ENCODE measurements at regions not wholly inside any gene's neighbourhood (a gene's known extent, or its start where the extent isn't known, plus 50 kb on each side); places are given as distances from the start of the nearest gene placed in this dataset.

GRCh38 chr11:110968348-110969062, 256.3 kb upstream of the ARHGAP20 start:
- FAIRE-seq (no peak), DNase-seq (ENCODE audit: insufficient read length, low spot score) (no peak)
- TF ChIP-seq, protein P1, sequence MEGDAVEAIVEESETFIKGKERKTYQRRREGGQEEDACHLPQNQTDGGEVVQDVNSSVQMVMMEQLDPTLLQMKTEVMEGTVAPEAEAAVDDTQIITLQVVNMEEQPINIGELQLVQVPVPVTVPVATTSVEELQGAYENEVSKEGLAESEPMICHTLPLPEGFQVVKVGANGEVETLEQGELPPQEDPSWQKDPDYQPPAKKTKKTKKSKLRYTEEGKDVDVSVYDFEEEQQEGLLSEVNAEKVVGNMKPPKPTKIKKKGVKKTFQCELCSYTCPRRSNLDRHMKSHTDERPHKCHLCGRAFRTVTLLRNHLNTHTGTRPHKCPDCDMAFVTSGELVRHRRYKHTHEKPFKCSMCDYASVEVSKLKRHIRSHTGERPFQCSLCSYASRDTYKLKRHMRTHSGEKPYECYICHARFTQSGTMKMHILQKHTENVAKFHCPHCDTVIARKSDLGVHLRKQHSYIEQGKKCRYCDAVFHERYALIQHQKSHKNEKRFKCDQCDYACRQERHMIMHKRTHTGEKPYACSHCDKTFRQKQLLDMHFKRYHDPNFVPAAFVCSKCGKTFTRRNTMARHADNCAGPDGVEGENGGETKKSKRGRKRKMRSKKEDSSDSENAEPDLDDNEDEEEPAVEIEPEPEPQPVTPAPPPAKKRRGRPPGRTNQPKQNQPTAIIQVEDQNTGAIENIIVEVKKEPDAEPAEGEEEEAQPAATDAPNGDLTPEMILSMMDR (IDR thresholded peaks at IDR 0.05; ENCODE audit: insufficient read depth, missing control alignments): no peak

GRCh38 chr11:110966131-110966530, 253.9 kb upstream of the ARHGAP20 start:
- no peak for FAIRE-seq
- TF ChIP-seq, protein P1 (IDR thresholded peaks at IDR 0.05; ENCODE audit: insufficient read depth, missing control alignments): no peak
- DNase-seq (ENCODE audit: insufficient read length, low spot score): no peak

GRCh38 chr11:110962921-110963320, 250.7 kb upstream of the ARHGAP20 start:
- TF ChIP-seq, protein P1 (IDR thresholded peaks at IDR 0.05; ENCODE audit: insufficient read depth, missing control alignments): no peak
- FAIRE-seq (no peak), DNase-seq (ENCODE audit: insufficient read length, low spot score) (no peak)

DNA sequence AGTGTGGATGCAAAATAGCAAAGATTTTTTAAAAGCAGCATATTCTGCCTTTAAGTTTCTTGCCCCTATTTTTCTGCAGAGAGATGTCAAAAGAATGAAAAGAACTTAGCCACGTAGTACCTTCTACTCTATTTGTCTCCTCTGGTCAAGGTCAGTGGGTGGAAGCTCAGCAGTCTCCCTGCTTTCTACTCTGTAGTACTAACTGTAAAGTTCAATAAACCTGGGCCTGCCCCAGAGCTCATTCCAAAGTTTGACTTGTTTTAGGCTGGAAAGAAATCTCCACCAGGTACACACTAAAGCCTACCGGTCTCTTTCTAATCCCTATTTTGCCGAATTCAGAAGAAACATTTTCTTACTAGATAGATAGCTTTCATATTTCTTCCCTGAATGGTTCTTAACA, 247.9 kb upstream of the ARHGAP20 start:
- FAIRE-seq: no peak
- no peak for DNase-seq (ENCODE audit: insufficient read length, low spot score)
- TF ChIP-seq, protein P1 (IDR thresholded peaks at IDR 0.05; ENCODE audit: insufficient read depth, missing control alignments): no peak

GRCh38 chr11:110958216-110958615, 246.0 kb upstream of the ARHGAP20 start:
- TF ChIP-seq, protein P1 (IDR thresholded peaks at IDR 0.05; ENCODE audit: insufficient read depth, missing control alignments): no peak
- DNase-seq (ENCODE audit: insufficient read length, low spot score) (no peak), FAIRE-seq (no peak)

GRCh38 chr11:110955776-110956175, 243.5 kb upstream of the ARHGAP20 start:
- no peak for FAIRE-seq
- no peak for DNase-seq (ENCODE audit: insufficient read length, low spot score)
- TF ChIP-seq, protein P1 (IDR thresholded peaks at IDR 0.05; ENCODE audit: insufficient read depth, missing control alignments): no peak

DNA sequence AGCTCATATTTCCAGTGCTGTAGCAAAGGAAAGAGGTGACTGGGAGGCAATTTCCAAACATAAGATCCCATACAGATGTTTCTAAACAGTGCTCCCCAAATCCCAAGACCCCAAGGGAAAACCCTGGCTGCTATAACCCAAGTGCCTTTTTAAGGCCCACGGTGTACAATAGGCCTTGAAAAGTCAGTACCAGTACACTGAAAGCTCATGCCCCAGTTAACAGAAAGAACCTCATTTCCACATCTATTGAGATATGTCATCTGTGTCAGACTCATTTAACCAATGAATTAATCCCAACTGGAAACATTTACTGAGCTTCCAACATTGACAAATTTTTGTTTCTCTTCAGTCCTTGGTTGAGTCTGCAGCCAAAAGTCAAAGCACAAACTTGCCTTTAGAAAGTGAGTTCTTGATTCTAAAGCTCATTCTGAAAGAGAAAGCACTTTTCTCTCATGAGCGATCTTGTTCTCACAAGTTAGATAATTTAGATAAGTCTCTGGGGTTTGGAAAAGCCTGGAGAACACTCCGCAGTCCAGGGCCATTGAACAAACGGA, 239.8 kb upstream of the ARHGAP20 start:
- DNase-seq (ENCODE audit: insufficient read length, low spot score): no peak
- no peak for FAIRE-seq
- TF ChIP-seq, protein P1 (IDR thresholded peaks at IDR 0.05; ENCODE audit: insufficient read depth, missing control alignments): no peak

All from D721Med (cell line).